Keratinocyte (primary cell): ENCODE measurements at regions not wholly inside any gene's neighbourhood (a gene's known extent, or its start where the extent isn't known, plus 50 kb on each side); places are given as distances from the start of the nearest gene placed in this dataset.
"Not testable (repeated sequence)": the region's sequence is repeated elsewhere in the genome, so short reads cannot be mapped to it uniquely, and the experiment has no call there.

ENCODE experiments used
- CTCF ChIP-seq, 3 experiments: IDR thresholded peaks in 1 of 3; conservative IDR thresholded peaks in 1 of 3; optimal IDR thresholded peaks in 1 of 3; 2 replicates in 2 of 3; 3 replicates in 1 of 3; pipeline versions ENCODE3 to v1.5.1; 2011; ENCODE audit warnings: low read length in 3 of 3, mild to moderate bottlenecking in 3 of 3, moderate library complexity in 2 of 3, control low read depth in 1 of 3, inconsistent platforms in 1 of 3; ENCODE audit not compliant: insufficient read depth in 2 of 3; ENCODE audit errors: extremely low read depth in 1 of 3
- EZH2 ChIP-seq: IDR thresholded peaks from one replicate; pipeline ENCODE4 v1.6.1; 2012; ENCODE audit warnings: inconsistent platforms, mild to moderate bottlenecking, low read length, moderate library complexity

- TF ChIP-seq EZH2; CTCF (optimal IDR thresholded peaks at IDR 0.05 in 1 of 3, IDR thresholded peaks at IDR 0.05 in 1 of 3, conservative IDR thresholded peaks at IDR 0.05 in 1 of 3; ENCODE audit: extremely low read depth in 1 of 3, insufficient read depth in 2 of 3, low read length in 3 of 3): not testable (repeated sequence)
These were observed 66.2 kb upstream of the PAPPA2 start for GRCh38 chr1:176396604-176397395.
